Fibroblast of lung (primary cell): ENCODE measurements at regions not wholly inside any gene's neighbourhood (a gene's known extent, or its start where the extent isn't known, plus 50 kb on each side); places are given as distances from the start of the nearest gene placed in this dataset.

Source experiments
- DNase-seq, 2 donors: peaks; one replicate each; pipeline versions ENCODE4 v3.0.0 to v3.0.0-alpha.2; 2010; ENCODE audit warnings: low read depth in 2 of 2
- H2AFZ ChIP-seq: 2 replicates; pipeline ENCODE4 v1.5.1; 2012; ENCODE audit warnings: low read length, control low read depth, inconsistent platforms
- H3K27ac ChIP-seq: 2 replicates; pipeline ENCODE4 v1.5.1; 2011; ENCODE audit warnings: low read length, control low read depth; ENCODE audit not compliant: insufficient read depth
- H3K27me3 ChIP-seq: 2 replicates; pipeline ENCODE4 v1.5.1; 2011; ENCODE audit warnings: mild to moderate bottlenecking, low read length; ENCODE audit not compliant: control insufficient read depth, insufficient read depth
- H3K36me3 ChIP-seq: 2 replicates; pipeline ENCODE4 v1.5.1; 2011; ENCODE audit warnings: low read length; ENCODE audit not compliant: control insufficient read depth, insufficient read depth
- H3K4me1 ChIP-seq: 2 replicates; pipeline ENCODE4 v1.5.1; 2011; ENCODE audit warnings: low read length; ENCODE audit not compliant: control insufficient read depth, insufficient read depth; ENCODE audit errors: extremely low read depth
- H3K4me2 ChIP-seq: 2 replicates; pipeline ENCODE4 v1.5.1; 2011; ENCODE audit warnings: low read length, control low read depth; ENCODE audit not compliant: insufficient read depth; ENCODE audit errors: extremely low read depth
- H3K4me3 ChIP-seq, 4 experiments: fragments of 200-600 bp in 1 of 4; sonication (generic) in 1 of 4; replicated peaks in 1 of 4; 2 replicates each; pipeline ENCODE4 v1.5.1; 2011 to 2016; ENCODE audit warnings: low read length in 4 of 4, low read depth in 3 of 4, mild to moderate bottlenecking in 3 of 4, control low read depth in 2 of 4, inconsistent platforms in 1 of 4, mixed read lengths in 1 of 4; ENCODE audit not compliant: insufficient read depth in 1 of 4; ENCODE audit errors: control extremely low read depth in 1 of 4
- H3K79me2 ChIP-seq: 2 replicates; pipeline ENCODE4 v1.5.1; 2012; ENCODE audit warnings: mild to moderate bottlenecking, low read length, inconsistent platforms; ENCODE audit not compliant: control insufficient read depth, insufficient read depth
- H3K9ac ChIP-seq: 2 replicates; pipeline ENCODE4 v1.5.1; 2011; ENCODE audit warnings: mild to moderate bottlenecking, low read length, control low read depth; ENCODE audit not compliant: insufficient read depth
- H3K9me3 ChIP-seq: 2 replicates; pipeline ENCODE4 v1.5.1; 2012; ENCODE audit warnings: low read depth, low read length; ENCODE audit not compliant: control insufficient read depth, insufficient read depth
- H4K20me1 ChIP-seq: 2 replicates; pipeline ENCODE4 v1.5.1; 2011; ENCODE audit warnings: low read length; ENCODE audit not compliant: control insufficient read depth, insufficient read depth; ENCODE audit errors: extremely low read depth
- EZH2 ChIP-seq: IDR thresholded peaks from 2 replicates; pipeline ENCODE4 v1.5.1; 2012; ENCODE audit warnings: low read length, control low read depth, mild to moderate bottlenecking; ENCODE audit errors: missing control alignments
- TF ChIP-seq, protein P1 (sequence below), 2 donors: IDR thresholded peaks in 1 of 2; conservative IDR thresholded peaks in 1 of 2; 1 replicate in 1 of 2; 2 replicates in 1 of 2; pipeline ENCODE4 v1.5.1; 2011 to 2012; ENCODE audit warnings: low read length in 2 of 2, control low read depth in 1 of 2, inconsistent platforms in 1 of 2, low read depth in 1 of 2, mild to moderate bottlenecking in 1 of 2

DNA sequence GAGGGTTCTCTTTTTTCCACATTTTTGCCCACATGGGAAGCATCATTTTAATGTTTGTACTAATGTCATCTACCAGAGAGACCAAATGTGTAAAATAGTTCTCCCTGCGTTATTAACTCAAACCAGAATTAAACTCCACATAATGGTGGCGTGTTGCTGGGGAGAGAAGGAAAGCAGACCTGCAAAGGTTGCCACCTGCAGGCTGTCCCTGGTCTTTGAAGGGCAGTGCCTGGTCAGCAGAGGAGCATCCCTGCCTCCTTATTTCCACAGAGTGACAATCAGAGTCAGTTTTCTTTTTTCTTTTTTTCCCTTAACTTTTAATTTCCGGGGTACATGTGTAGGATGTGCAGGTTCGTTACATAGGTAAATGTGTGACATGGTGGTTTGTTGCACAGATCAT is 214.5 kb downstream of the TBX18 start:
- TF ChIP-seq, protein P1, sequence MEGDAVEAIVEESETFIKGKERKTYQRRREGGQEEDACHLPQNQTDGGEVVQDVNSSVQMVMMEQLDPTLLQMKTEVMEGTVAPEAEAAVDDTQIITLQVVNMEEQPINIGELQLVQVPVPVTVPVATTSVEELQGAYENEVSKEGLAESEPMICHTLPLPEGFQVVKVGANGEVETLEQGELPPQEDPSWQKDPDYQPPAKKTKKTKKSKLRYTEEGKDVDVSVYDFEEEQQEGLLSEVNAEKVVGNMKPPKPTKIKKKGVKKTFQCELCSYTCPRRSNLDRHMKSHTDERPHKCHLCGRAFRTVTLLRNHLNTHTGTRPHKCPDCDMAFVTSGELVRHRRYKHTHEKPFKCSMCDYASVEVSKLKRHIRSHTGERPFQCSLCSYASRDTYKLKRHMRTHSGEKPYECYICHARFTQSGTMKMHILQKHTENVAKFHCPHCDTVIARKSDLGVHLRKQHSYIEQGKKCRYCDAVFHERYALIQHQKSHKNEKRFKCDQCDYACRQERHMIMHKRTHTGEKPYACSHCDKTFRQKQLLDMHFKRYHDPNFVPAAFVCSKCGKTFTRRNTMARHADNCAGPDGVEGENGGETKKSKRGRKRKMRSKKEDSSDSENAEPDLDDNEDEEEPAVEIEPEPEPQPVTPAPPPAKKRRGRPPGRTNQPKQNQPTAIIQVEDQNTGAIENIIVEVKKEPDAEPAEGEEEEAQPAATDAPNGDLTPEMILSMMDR (conservative IDR thresholded peaks at IDR 0.05 in 1 of 2, IDR thresholded peaks at IDR 0.05 in 1 of 2; ENCODE audit: low read depth in 1 of 2, low read length in 2 of 2): peak in 1 of 2 donors; percentile 5
- no peak for TF ChIP-seq EZH2
- no peak for DNase-seq
- Histone ChIP-seq H3K27ac (no peak overlapping the region), H3K79me2 (no peaks in the 10 kb centered on the region), H3K9ac (no peak overlapping the region), H3K4me2 (no peak overlapping the region), H3K4me1 (no peaks in the 10 kb centered on the region), H4K20me1 (no peaks in the 10 kb centered on the region), H2AFZ (no peak overlapping the region), H3K9me3 (no peaks in the 10 kb centered on the region), H3K36me3 (no peaks in the 10 kb centered on the region), H3K4me3 (no peak overlapping the region), H3K27me3 (no peaks in the 10 kb centered on the region)

DNA sequence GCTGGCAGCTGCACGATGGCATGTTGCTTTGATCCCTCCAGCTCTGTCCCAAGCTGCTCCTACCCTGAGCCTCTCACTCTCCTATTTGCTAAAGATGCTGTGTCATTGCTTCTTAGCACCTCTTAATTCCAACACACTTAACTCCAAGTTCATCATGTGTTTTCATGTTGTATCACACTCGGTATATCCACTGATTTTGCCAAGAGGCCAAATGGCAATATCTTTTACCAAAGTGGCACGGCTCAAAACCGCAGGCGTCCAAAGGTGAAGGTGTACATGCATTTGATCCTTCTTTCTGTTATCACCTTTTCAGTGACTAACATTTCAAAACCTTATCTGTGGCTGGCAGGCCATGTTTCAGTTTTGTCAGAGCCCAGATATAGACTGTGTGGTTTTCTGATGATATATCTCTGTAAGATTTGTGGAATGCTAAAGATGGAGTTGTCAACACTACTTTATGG is 217.0 kb downstream of the TBX18 start:
- Histone ChIP-seq H3K27ac (no peak overlapping the region), H2AFZ (no peak overlapping the region), H3K27me3 (no peaks in the 10 kb centered on the region), H3K4me3 (no peak overlapping the region), H4K20me1 (no peaks in the 10 kb centered on the region), H3K36me3 (no peaks in the 10 kb centered on the region), H3K4me2 (no peak overlapping the region), H3K79me2 (no peaks in the 10 kb centered on the region), H3K9me3 (no peaks in the 10 kb centered on the region), H3K9ac (no peak overlapping the region), H3K4me1 (no peaks in the 10 kb centered on the region)
- DNase-seq: peak; percentile 4 to 71
- TF ChIP-seq, protein P1 (conservative IDR thresholded peaks at IDR 0.05 in 1 of 2, IDR thresholded peaks at IDR 0.05 in 1 of 2; ENCODE audit: low read depth in 1 of 2, low read length in 2 of 2): no peak
- TF ChIP-seq EZH2: no peak

DNA sequence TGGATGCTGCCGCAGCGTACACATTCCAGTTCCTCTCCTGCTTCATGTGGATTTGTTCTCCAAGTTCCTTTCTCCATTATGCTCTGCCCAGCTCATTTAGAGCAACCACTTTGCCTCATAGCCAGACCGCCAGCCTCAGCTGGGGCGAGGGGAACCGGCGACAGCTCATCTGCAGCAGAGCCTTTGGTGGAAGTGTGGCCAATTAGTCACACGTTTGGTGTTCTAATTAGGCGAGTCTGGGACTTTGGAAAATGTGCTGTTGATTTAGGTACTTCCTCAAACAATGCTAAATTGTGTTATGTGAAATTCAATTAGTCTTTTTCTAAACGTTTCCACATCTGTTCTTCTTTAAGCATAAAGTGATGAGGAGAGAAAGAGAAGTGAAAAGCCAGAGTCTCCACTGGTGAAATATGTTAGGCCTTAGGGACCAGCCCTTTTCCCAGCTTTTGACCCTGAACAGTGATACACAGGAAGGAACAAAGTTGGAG is 217.9 kb downstream of the TBX18 start:
- H3K27me3 ChIP-seq: no peaks in the 10 kb centered on the region
- no peaks in the 10 kb centered on the region for H4K20me1 ChIP-seq
- no peaks in the 10 kb centered on the region for H3K79me2 ChIP-seq
- no peaks in the 10 kb centered on the region for H3K4me1 ChIP-seq
- no peak overlapping the region for H2AFZ ChIP-seq
- peak; percentile 16 to 64 for DNase-seq
- no peaks in the 10 kb centered on the region for H3K36me3 ChIP-seq
- no peak overlapping the region for H3K4me3 ChIP-seq
- no peaks in the 10 kb centered on the region for H3K9me3 ChIP-seq
- H3K27ac ChIP-seq: no peak overlapping the region
- peak overlapping the region; percentile 17 for H3K4me2 ChIP-seq
- TF ChIP-seq EZH2: no peak
- TF ChIP-seq, protein P1 (conservative IDR thresholded peaks at IDR 0.05 in 1 of 2, IDR thresholded peaks at IDR 0.05 in 1 of 2; ENCODE audit: low read depth in 1 of 2, low read length in 2 of 2): no peak
- H3K9ac ChIP-seq: no peak overlapping the region
